ENCODE measurements at regions not wholly inside any gene's neighbourhood (a gene's known extent, or its start where the extent isn't known, plus 50 kb on each side); places are given as distances from the start of the nearest gene placed in this dataset.

GRCh38 chr15:72979791-72980190 lies 72.5 kb upstream of the NEO1 start:
- TF ChIP-seq CTCF (IDR thresholded peaks at IDR 0.05; ENCODE audit: unreplicated experiment), result no peak
- no peaks in the 10 kb centered on the region for H3K36me3 Mint-ChIP-seq (ENCODE audit: insufficient read depth, unreplicated experiment)
- H3K9me3 Mint-ChIP-seq (ENCODE audit: unreplicated experiment), result no peaks in the 10 kb centered on the region
- H3K27ac Mint-ChIP-seq (ENCODE audit: low read depth, unreplicated experiment), result no peak overlapping the region
- no peak overlapping the region for H3K4me3 Mint-ChIP-seq (ENCODE audit: unreplicated experiment)
- ChIA-PET POLR2A (interaction anchor here (0.7 kb wide), 1 partner anchor 972 kb away, joined by 3 read pairs; no protein-coding TSS in a partner anchor), CTCF (interaction anchor here (0.5 kb wide), 1 partner anchor 173 kb away, joined by 3 read pairs; no protein-coding TSS in a partner anchor)
- intact Hi-C loops (cut with micrococcal nuclease), result no loop called here
- peaks cover 45% of the 10 kb centered on the region for H3K27me3 Mint-ChIP-seq (ENCODE audit: insufficient read depth, unreplicated experiment)
- no TSS peak for BruUV-seq (replicated peaks)
- no peaks in the 10 kb centered on the region for H3K4me1 Mint-ChIP-seq (ENCODE audit: insufficient read depth, unreplicated experiment)
- no peak for DNase-seq (ENCODE audit: unreplicated experiment)

GRCh38 chr15:72979308-72979707 lies 73.0 kb upstream of the NEO1 start:
- Mint-ChIP-seq H3K9me3 (ENCODE audit: unreplicated experiment) (no peaks in the 10 kb centered on the region), H3K4me1 (ENCODE audit: insufficient read depth, unreplicated experiment) (no peaks in the 10 kb centered on the region), H3K4me3 (ENCODE audit: unreplicated experiment) (no peak overlapping the region), H3K27me3 (ENCODE audit: insufficient read depth, unreplicated experiment) (peaks cover 41% of the 10 kb centered on the region), H3K27ac (ENCODE audit: low read depth, unreplicated experiment) (no peak overlapping the region), H3K36me3 (ENCODE audit: insufficient read depth, unreplicated experiment) (no peaks in the 10 kb centered on the region)
- BruUV-seq (replicated peaks), result no TSS peak
- intact Hi-C loops (cut with micrococcal nuclease), result no loop called here
- no peak for TF ChIP-seq CTCF (IDR thresholded peaks at IDR 0.05; ENCODE audit: unreplicated experiment)
- ChIA-PET CTCF (interaction anchor here (0.5 kb wide), 2 partner anchors 29 to 174 kb away, joined by 3 read pairs; no protein-coding TSS in a partner anchor), POLR2A (interaction anchor here (0.7 kb wide), 1 partner anchor 972 kb away, joined by 3 read pairs; no protein-coding TSS in a partner anchor)
- no peak for DNase-seq (ENCODE audit: unreplicated experiment)

- intact Hi-C loops (cut with micrococcal nuclease), result no loop called here
Measured at GRCh38 chr15:72978223-72978622, 74.0 kb upstream of the NEO1 start.

GRCh38 chr15:72972362-72972761 lies 79.9 kb upstream of the NEO1 start:
- no peak for DNase-seq (ENCODE audit: unreplicated experiment)
- peaks cover 11% of the 10 kb centered on the region for H3K27me3 Mint-ChIP-seq (ENCODE audit: insufficient read depth, unreplicated experiment)
- intact Hi-C loops (cut with micrococcal nuclease), result no loop called here
- no peak for TF ChIP-seq CTCF (IDR thresholded peaks at IDR 0.05; ENCODE audit: unreplicated experiment)
- ChIA-PET CTCF (interaction anchor here (0.6 kb wide), 1 partner anchor 11 kb away, joined by 4 read pairs; no protein-coding TSS in a partner anchor), POLR2A (no interaction called here)
- BruUV-seq (replicated peaks), result no TSS peak
- H3K36me3 Mint-ChIP-seq (ENCODE audit: insufficient read depth, unreplicated experiment), result no peaks in the 10 kb centered on the region
- H3K9me3 Mint-ChIP-seq (ENCODE audit: unreplicated experiment), result no peaks in the 10 kb centered on the region
- H3K27ac Mint-ChIP-seq (ENCODE audit: low read depth, unreplicated experiment), result no peak overlapping the region
- no peak overlapping the region for H3K4me3 Mint-ChIP-seq (ENCODE audit: unreplicated experiment)
- no peaks in the 10 kb centered on the region for H3K4me1 Mint-ChIP-seq (ENCODE audit: insufficient read depth, unreplicated experiment)

More at GRCh38 chr15:72978223-72978622, 74.0 kb upstream of the NEO1 start:
- Mint-ChIP-seq H3K4me3 (ENCODE audit: unreplicated experiment) (no peak overlapping the region), H3K36me3 (ENCODE audit: insufficient read depth, unreplicated experiment) (no peaks in the 10 kb centered on the region), H3K27ac (ENCODE audit: low read depth, unreplicated experiment) (no peak overlapping the region), H3K4me1 (ENCODE audit: insufficient read depth, unreplicated experiment) (no peaks in the 10 kb centered on the region), H3K27me3 (ENCODE audit: insufficient read depth, unreplicated experiment) (peaks cover 30% of the 10 kb centered on the region), H3K9me3 (ENCODE audit: unreplicated experiment) (no peaks in the 10 kb centered on the region)
- no TSS peak for BruUV-seq (replicated peaks)
- DNase-seq (ENCODE audit: unreplicated experiment), result no peak
- ChIA-PET POLR2A (no interaction called here), CTCF (no interaction called here)
- no peak for TF ChIP-seq CTCF (IDR thresholded peaks at IDR 0.05; ENCODE audit: unreplicated experiment)

Data from MCF 10A (cell line).